NCI-H187 treated with DMSO at 0.1 percent for 48 hours (cell line): ENCODE measurements at regions not wholly inside any gene's neighbourhood (a gene's known extent, or its start where the extent isn't known, plus 50 kb on each side); places are given as distances from the start of the nearest gene placed in this dataset.
"Not testable (repeated sequence)": the region's sequence is repeated elsewhere in the genome, so short reads cannot be mapped to it uniquely, and the experiment has no call there.

Experiments used
- DNase-seq: peaks from one replicate; lab custom pipeline; 2025; lab: John Stamatoyannopoulos, UW

- DNase-seq, result no peak
Measured at GRCh38 chr3:182626484-182627467, 166.5 kb upstream of the ATP11B start.

GRCh38 chr3:182628531-182628930 lies 164.8 kb upstream of the ATP11B start:
- DNase-seq, result no peak

- no peak for DNase-seq
Measured at GRCh38 chr3:182629521-182629920, 163.8 kb upstream of the ATP11B start.

GRCh38 chr3:182631183-182632076 lies 161.9 kb upstream of the ATP11B start:
- no peak for DNase-seq

- no peak for DNase-seq
Measured at GRCh38 chr3:182632077-182632393, 161.3 kb upstream of the ATP11B start.

- DNase-seq, result no peak
Measured at GRCh38 chr3:182633186-182633585, 160.1 kb upstream of the ATP11B start.

- DNase-seq, result no peak
Measured at GRCh38 chr3:182636646-182637045, 156.7 kb upstream of the ATP11B start.

GRCh38 chr3:182637350-182638110 lies 155.8 kb upstream of the ATP11B start:
- DNase-seq, result no peak

GRCh38 chr3:182644013-182644412 lies 149.3 kb upstream of the ATP11B start:
- DNase-seq, result no peak

- DNase-seq, result no peak
Measured at GRCh38 chr3:182644790-182645433, 148.4 kb upstream of the ATP11B start.

GRCh38 chr3:182650568-182651128 lies 142.7 kb upstream of the ATP11B start:
- DNase-seq, result no peak

GRCh38 chr3:182651461-182651860 lies 141.8 kb upstream of the ATP11B start:
- DNase-seq, result no peak

GRCh38 chr3:182653065-182653464 lies 140.2 kb upstream of the ATP11B start:
- not testable (repeated sequence) for DNase-seq

GRCh38 chr3:182668541-182668940 lies 124.8 kb upstream of the ATP11B start:
- DNase-seq, result no peak

GRCh38 chr3:182668974-182669373 lies 124.3 kb upstream of the ATP11B start:
- no peak for DNase-seq

GRCh38 chr3:182671541-182671940 lies 121.8 kb upstream of the ATP11B start:
- no peak for DNase-seq

- no peak for DNase-seq
Measured at GRCh38 chr3:182671942-182672341, 121.4 kb upstream of the ATP11B start.

- DNase-seq, result no peak
Measured at GRCh38 chr3:182673336-182673735, 120.0 kb upstream of the ATP11B start.

GRCh38 chr3:182682263-182683241 lies 110.8 kb upstream of the ATP11B start:
- no peak for DNase-seq

GRCh38 chr3:182683453-182683852 lies 109.9 kb upstream of the ATP11B start:
- peak; percentile 58 for DNase-seq
